HCT116 (cell line): ENCODE measurements at regions not wholly inside any gene's neighbourhood (a gene's known extent, or its start where the extent isn't known, plus 50 kb on each side); places are given as distances from the start of the nearest gene placed in this dataset.

Experiments used
- ATAC-seq: fragments of 200-7000 bp; cut with Tn5 transposase; 2 replicates; pipeline ENCODE4 v1.9.1; 2020; ENCODE audit warnings: mild to moderate bottlenecking, moderate library complexity
- BruUV-seq: library from RNA; stranded (reverse); fragments of 400-500 nt; replicated peaks from 2 replicates; lab custom pipeline; 2021; lab: Mats Ljungman, UMichigan
- CTCF ChIA-PET: fragments of 300-600 bp; sonication (Branson Sonifier 250); formaldehyde crosslinking; loops from one replicate; lab custom pipeline; 2021; ENCODE audit warnings: antibody characterized with exemption; lab: Charles Lee
- POLR2A ChIA-PET: fragments of 300-600, 350-600 bp; sonication (Branson Sonifier 250); formaldehyde crosslinking; loops from one replicate; lab custom pipeline; 2021; ENCODE audit warnings: antibody characterized with exemption; lab: Charles Lee
- RAD21 ChIA-PET, 2 experiments: fragments of 300-600 bp; sonication (Branson Sonifier 250); formaldehyde crosslinking; loops; one replicate each; lab custom pipeline; 2023; ENCODE audit warnings: low total read pairs in 2 of 2; ENCODE audit not compliant: uncharacterized antibody in 2 of 2, unreplicated experiment in 2 of 2, low non-redundant PET in 1 of 2; lab: Charles Lee
- DNase-seq: peaks from one replicate; pipeline ENCODE4 v3.0.0-alpha.2; 2010; ENCODE audit warnings: low read depth, low spot score
- H2AFZ ChIP-seq: fragments of 200-600 bp; shearing (Covaris generic), sonication (generic); 2 replicates; pipeline ENCODE4 v1.6.1; 2017; ENCODE audit warnings: low read depth, mixed run types, mixed read lengths, antibody characterized with exemption, low read length; ENCODE audit not compliant: poor library complexity, severe bottlenecking
- H3K27ac ChIP-seq: 2 replicates; pipeline ENCODE4 v1.5.1; 2012; ENCODE audit warnings: low read depth, low read length
- H3K27me3 ChIP-seq: fragments of 200-600 bp; sonication (generic); 2 replicates; pipeline ENCODE4 v1.6.1; 2016; ENCODE audit warnings: mixed run types, low read length, mixed read lengths; ENCODE audit not compliant: insufficient read depth
- H3K36me3 ChIP-seq, 2 experiments: fragments of 200-500 bp in 1 of 2; fragments of 200-600 bp in 1 of 2; sonication (Bioruptor generic) in 1 of 2; sonication (generic) in 1 of 2; 2 replicates each; pipeline versions ENCODE4 v1.5.1 to v1.6.1; 2014 to 2016; ENCODE audit warnings: low read length in 2 of 2, inconsistent platforms in 1 of 2, mixed read lengths in 1 of 2, mixed run types in 1 of 2; ENCODE audit not compliant: insufficient read depth in 2 of 2, control insufficient read depth in 1 of 2
- H3K4me1 ChIP-seq, 2 experiments: fragments of 200-600 bp in 1 of 2; sonication (generic) in 1 of 2; 2 replicates each; pipeline versions ENCODE4 v1.5.1 to v1.6.1; 2012 to 2017; ENCODE audit warnings: low read length in 2 of 2, inconsistent platforms in 1 of 2, mild to moderate bottlenecking in 1 of 2, mixed read lengths in 1 of 2, mixed run types in 1 of 2, moderate library complexity in 1 of 2; ENCODE audit not compliant: insufficient read depth in 2 of 2, control insufficient read depth in 1 of 2
- H3K4me2 ChIP-seq: fragments of 200-600 bp; sonication (generic); 2 replicates; pipeline ENCODE4 v1.6.1; 2017; ENCODE audit warnings: mixed run types, low read length, mixed read lengths
- H3K4me3 ChIP-seq, 2 experiments: fragments of 200-600 bp in 1 of 2; sonication (generic) in 1 of 2; replicated peaks in 1 of 2; 2 replicates each; pipeline ENCODE4 v1.5.1; 2011 to 2016; ENCODE audit warnings: low read length in 2 of 2, control low read depth in 1 of 2, low read depth in 1 of 2, mild to moderate bottlenecking in 1 of 2, mixed read lengths in 1 of 2, mixed run types in 1 of 2
- H3K79me2 ChIP-seq: fragments of 200-600 bp; sonication (generic); 2 replicates; pipeline ENCODE4 v1.6.1; 2017; ENCODE audit warnings: mild to moderate bottlenecking, mixed run types, low read length, moderate library complexity, mixed read lengths; ENCODE audit not compliant: insufficient read depth
- H3K9ac ChIP-seq: fragments of 200-600 bp; sonication (generic); 2 replicates; pipeline ENCODE4 v1.6.1; 2016; ENCODE audit warnings: low read length, mixed read lengths
- H3K9me2 ChIP-seq: fragments of 200-600 bp; sonication (generic), shearing (Covaris generic); 2 replicates; pipeline ENCODE4 v1.6.1; 2017; ENCODE audit warnings: mixed run types, mild to moderate bottlenecking, moderate library complexity; ENCODE audit not compliant: insufficient read depth
- H3K9me3 ChIP-seq, 2 experiments: fragments of 200-500 bp in 1 of 2; fragments of 200-600 bp in 1 of 2; sonication (Bioruptor generic) in 1 of 2; sonication (generic) in 1 of 2; 2 replicates each; pipeline ENCODE4 v1.6.1; 2014 to 2017; ENCODE audit warnings: low read length in 2 of 2, mixed read lengths in 2 of 2, inconsistent platforms in 1 of 2, low read depth in 1 of 2, mild to moderate bottlenecking in 1 of 2, mixed run types in 1 of 2, moderate library complexity in 1 of 2; ENCODE audit not compliant: control insufficient read depth in 1 of 2, insufficient read depth in 1 of 2
- H4K20me1 ChIP-seq: fragments of 200-600 bp; sonication (generic), shearing (Covaris generic); 2 replicates; pipeline ENCODE4 v1.6.1; 2017; ENCODE audit warnings: mixed run types, mild to moderate bottlenecking, moderate library complexity; ENCODE audit not compliant: insufficient read depth
- ATF3 ChIP-seq: IDR thresholded peaks from 2 replicates; pipeline ENCODE4 v1.6.1; 2012
- CBX3 ChIP-seq: IDR thresholded peaks from 2 replicates; pipeline ENCODE4 v1.6.1; 2012; ENCODE audit warnings: low read depth
- EGR1 ChIP-seq: IDR thresholded peaks from 2 replicates; pipeline ENCODE4 v1.6.1; 2012; ENCODE audit warnings: low read depth
- ELF1 ChIP-seq: IDR thresholded peaks from 2 replicates; pipeline ENCODE4 v1.6.1; 2012; ENCODE audit warnings: low read depth, borderline replicate concordance
- EZH2phosphoT487 ChIP-seq: fragments of 200-600 bp; IDR thresholded peaks from 2 replicates; pipeline ENCODE4 v1.6.1; 2018; ENCODE audit warnings: antibody characterized with exemption, borderline replicate concordance
- FOSL1 ChIP-seq: IDR thresholded peaks from 2 replicates; pipeline ENCODE4 v1.6.1; 2012; ENCODE audit warnings: low read depth
- JUND ChIP-seq: IDR thresholded peaks from 2 replicates; pipeline ENCODE4 v1.6.1; 2012
- MAX ChIP-seq: IDR thresholded peaks from 2 replicates; pipeline ENCODE4 v1.6.1; 2012
- POLR2A ChIP-seq: IDR thresholded peaks from 2 replicates; pipeline ENCODE4 v1.7.0; 2011; ENCODE audit warnings: borderline replicate concordance; ENCODE audit not compliant: insufficient read depth, insufficient read length; ENCODE audit errors: extremely low read depth
- POLR2AphosphoS5 ChIP-seq: IDR thresholded peaks from 2 replicates; pipeline ENCODE4 v1.6.1; 2011; ENCODE audit warnings: mild to moderate bottlenecking, low read depth, low read length, moderate library complexity
- REST ChIP-seq: IDR thresholded peaks from 2 replicates; pipeline ENCODE4 v1.6.1; 2012; ENCODE audit warnings: low read depth
- SIN3A ChIP-seq: IDR thresholded peaks from 2 replicates; pipeline ENCODE4 v1.6.1; 2012; ENCODE audit warnings: low read depth
- ZBTB33 ChIP-seq: IDR thresholded peaks from 2 replicates; pipeline ENCODE4 v1.6.1; 2011; ENCODE audit warnings: mild to moderate bottlenecking, low read length, moderate library complexity; ENCODE audit not compliant: insufficient replicate concordance; ENCODE audit errors: extremely low read depth
- ZNF274 ChIP-seq: fragments of 200-500 bp; sonication (Bioruptor generic); IDR thresholded peaks from 2 replicates; pipeline ENCODE4 v1.6.1; 2014; ENCODE audit warnings: mild to moderate bottlenecking, low read depth, low read length, inconsistent platforms
- intact Hi-C: fragments of 100-400 bp; cut with micrococcal nuclease; formaldehyde crosslinking; loops from 2 replicates; pipeline ENCODE4 v1.10.0; 2022

- no peaks in the 10 kb centered on the region for H3K27me3 ChIP-seq
- intact Hi-C loops = no loop called here
- no peak overlapping the region for H3K4me2 ChIP-seq
- no peaks in the 10 kb centered on the region for H3K9me2 ChIP-seq
- H3K27ac ChIP-seq = no peak overlapping the region
- RAD21 ChIA-PET = no interaction called here
- no TSS peak for BruUV-seq
- TF ChIP-seq SIN3A = no peak
- TF ChIP-seq ZBTB33 = no peak
- no peak for TF ChIP-seq FOSL1
- no peak for TF ChIP-seq MAX
- no peak for TF ChIP-seq ELF1
- TF ChIP-seq POLR2AphosphoS5 = no peak
- TF ChIP-seq CBX3 = no peak
- no peak for TF ChIP-seq REST
- no peak for TF ChIP-seq ZNF274
- TF ChIP-seq ATF3 = no peak
- no peak for TF ChIP-seq JUND
- no peak for TF ChIP-seq POLR2A
- no peak for TF ChIP-seq EGR1
- TF ChIP-seq EZH2phosphoT487 = no peak
- TF ChIP-seq, all 23 proteins: peak for 0
- H2AFZ ChIP-seq = no peak overlapping the region
- no peaks in the 10 kb centered on the region for H3K79me2 ChIP-seq
- CTCF ChIA-PET = no interaction called here
- no peaks in the 10 kb centered on the region for H3K9me3 ChIP-seq
- POLR2A ChIA-PET = no interaction called here
- H3K9ac ChIP-seq = no peak overlapping the region
- no peaks in the 10 kb centered on the region for H3K36me3 ChIP-seq
- H3K4me1 ChIP-seq = no peaks in the 10 kb centered on the region
- no peaks in the 10 kb centered on the region for H4K20me1 ChIP-seq
- ATAC-seq (no peak), DNase-seq (no peak)
- no peak overlapping the region for H3K4me3 ChIP-seq
These were observed 334.1 kb upstream of the KLF6 start for GRCh38 chr10:4119107-4119506.
